Activated CD4-positive, alpha-beta T cell treated with anti-CD3 and anti-CD28 coated beads, Interleukin-2, amount 10 ng/mL, durations not matched to agents 7 days and 5 days (primary cell): ENCODE measurements at regions not wholly inside any gene's neighbourhood (a gene's known extent, or its start where the extent isn't known, plus 50 kb on each side); places are given as distances from the start of the nearest gene placed in this dataset.

Source experiments
- CTCF ChIA-PET: fragments of 350-600 bp; sonication (Branson Sonifier 250); formaldehyde crosslinking; loops from one replicate; lab custom pipeline; 2021; ENCODE audit warnings: antibody characterized with exemption; lab: Charles Lee
- POLR2A ChIA-PET: fragments of 350-600 bp; sonication (Branson Sonifier 250); formaldehyde crosslinking; loops from one replicate; lab custom pipeline; 2021; ENCODE audit warnings: antibody characterized with exemption; lab: Charles Lee
- DNase-seq: peaks from one replicate; pipeline ENCODE4 v3.0.0-alpha.2; 2020
- H3K27ac Mint-ChIP-seq: one replicate; pipeline ENCODE4 v1.8.0; 2021; ENCODE audit warnings: mild to moderate bottlenecking, moderate library complexity, mixed read lengths
- H3K27me3 Mint-ChIP-seq: one replicate; pipeline ENCODE4 v1.8.0; 2021; ENCODE audit warnings: mixed read lengths
- H3K36me3 Mint-ChIP-seq: one replicate; pipeline ENCODE4 v1.8.0; 2021; ENCODE audit warnings: low read depth, mixed read lengths
- H3K4me1 Mint-ChIP-seq: one replicate; pipeline ENCODE4 v1.8.0; 2021; ENCODE audit warnings: mixed read lengths
- H3K4me3 Mint-ChIP-seq: one replicate; pipeline ENCODE4 v1.8.0; 2021; ENCODE audit warnings: mild to moderate bottlenecking, moderate library complexity, mixed read lengths
- H3K9me3 Mint-ChIP-seq: one replicate; pipeline ENCODE4 v1.8.0; 2021; ENCODE audit warnings: mixed read lengths

- no peak for DNase-seq
- peaks cover 5% of the 10 kb centered on the region for H3K4me1 Mint-ChIP-seq
- no peak overlapping the region for H3K4me3 Mint-ChIP-seq
- ChIA-PET CTCF (no interaction called here), POLR2A (no interaction called here)
- no peaks in the 10 kb centered on the region for H3K36me3 Mint-ChIP-seq
- peaks cover 9% of the 10 kb centered on the region for H3K9me3 Mint-ChIP-seq
- no peak overlapping the region for H3K27ac Mint-ChIP-seq
- peaks cover 41% of the 10 kb centered on the region for H3K27me3 Mint-ChIP-seq
These were observed 125.7 kb downstream of the POLR2M start for GRCh38 chr15:57832183-57832582.

DNA sequence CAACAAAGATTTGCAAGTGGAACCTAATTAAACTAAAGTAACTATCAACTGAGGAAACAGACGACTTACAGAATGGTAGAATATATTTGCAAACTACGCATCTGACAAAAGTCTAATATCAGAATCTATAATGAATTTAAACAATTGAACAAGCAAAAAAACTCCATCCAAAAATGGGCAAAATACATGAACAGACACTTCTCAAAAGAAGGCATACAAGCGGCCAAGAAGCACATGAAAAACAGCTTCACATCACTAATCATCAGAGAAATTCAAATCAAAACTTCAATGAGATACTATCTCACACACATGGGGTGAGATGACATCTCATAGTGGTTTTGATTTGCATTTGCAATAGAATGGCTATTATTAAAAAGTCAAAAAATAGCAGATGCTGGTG, 128.6 kb downstream of the POLR2M start:
- peaks cover 9% of the 10 kb centered on the region for H3K9me3 Mint-ChIP-seq
- H3K27me3 Mint-ChIP-seq: peaks cover 40% of the 10 kb centered on the region
- ChIA-PET POLR2A (no interaction called here), CTCF (no interaction called here)
- no peak for DNase-seq
- no peaks in the 10 kb centered on the region for H3K36me3 Mint-ChIP-seq
- H3K4me1 Mint-ChIP-seq: no peaks in the 10 kb centered on the region
- no peak overlapping the region for H3K27ac Mint-ChIP-seq
- H3K4me3 Mint-ChIP-seq: no peak overlapping the region

GRCh38 chr15:57849317-57849716, 142.8 kb downstream of the POLR2M start:
- ChIA-PET POLR2A (no interaction called here), CTCF (interaction anchor here (1.2 kb wide), 1 partner anchor 12 kb away, joined by 3 read pairs; no protein-coding TSS in a partner anchor)
- H3K27ac Mint-ChIP-seq: no peak overlapping the region
- H3K4me3 Mint-ChIP-seq: no peak overlapping the region
- no peaks in the 10 kb centered on the region for H3K4me1 Mint-ChIP-seq
- DNase-seq: no peak
- no peaks in the 10 kb centered on the region for H3K36me3 Mint-ChIP-seq
- H3K27me3 Mint-ChIP-seq: peaks cover 34% of the 10 kb centered on the region
- no peaks in the 10 kb centered on the region for H3K9me3 Mint-ChIP-seq

DNA sequence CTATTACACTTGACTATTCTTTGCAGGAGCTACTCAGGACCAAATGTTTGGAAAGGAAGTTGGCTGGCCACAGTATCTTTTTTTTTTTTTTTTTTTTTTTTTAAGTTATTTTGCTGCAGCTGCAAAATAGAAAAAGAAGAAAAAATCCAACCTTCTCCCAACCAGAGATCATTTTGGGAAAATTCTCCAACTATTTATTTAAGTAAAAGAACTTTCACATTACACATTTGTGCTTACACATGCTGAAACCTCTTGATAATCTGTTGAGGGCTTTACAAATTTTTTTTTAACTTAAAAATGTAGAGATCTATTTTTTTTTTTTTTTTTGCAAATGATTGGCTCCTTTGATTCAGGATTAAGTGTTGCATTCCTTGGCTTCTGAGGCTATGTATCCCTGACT, 148.0 kb downstream of the POLR2M start:
- H3K27me3 Mint-ChIP-seq: peaks cover 18% of the 10 kb centered on the region
- no peak for DNase-seq
- H3K36me3 Mint-ChIP-seq: no peaks in the 10 kb centered on the region
- ChIA-PET POLR2A (no interaction called here), CTCF (no interaction called here)
- H3K4me3 Mint-ChIP-seq: no peak overlapping the region
- no peaks in the 10 kb centered on the region for H3K9me3 Mint-ChIP-seq
- no peak overlapping the region for H3K27ac Mint-ChIP-seq
- peaks cover 9% of the 10 kb centered on the region for H3K4me1 Mint-ChIP-seq

DNA sequence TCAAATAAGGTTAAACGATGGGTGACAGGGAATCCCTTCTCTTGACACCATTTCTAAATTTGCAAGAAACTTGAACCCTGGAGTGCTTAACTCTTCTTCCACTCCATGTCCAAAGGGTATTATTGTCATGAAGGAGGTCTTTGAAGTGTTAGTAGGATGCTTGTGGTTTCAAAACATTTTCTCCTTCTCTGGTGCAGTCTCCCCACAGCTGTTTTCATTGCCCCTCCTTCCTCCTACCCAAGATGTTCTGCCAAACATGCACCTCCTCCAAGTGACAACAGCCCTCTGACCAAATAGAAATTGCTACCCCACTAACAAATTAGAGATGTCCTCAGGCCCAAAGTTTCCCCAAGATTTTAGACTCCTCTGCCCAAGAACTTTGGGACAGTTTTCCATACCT, 151.4 kb downstream of the POLR2M start:
- H3K27me3 Mint-ChIP-seq: peaks cover 20% of the 10 kb centered on the region

DNA sequence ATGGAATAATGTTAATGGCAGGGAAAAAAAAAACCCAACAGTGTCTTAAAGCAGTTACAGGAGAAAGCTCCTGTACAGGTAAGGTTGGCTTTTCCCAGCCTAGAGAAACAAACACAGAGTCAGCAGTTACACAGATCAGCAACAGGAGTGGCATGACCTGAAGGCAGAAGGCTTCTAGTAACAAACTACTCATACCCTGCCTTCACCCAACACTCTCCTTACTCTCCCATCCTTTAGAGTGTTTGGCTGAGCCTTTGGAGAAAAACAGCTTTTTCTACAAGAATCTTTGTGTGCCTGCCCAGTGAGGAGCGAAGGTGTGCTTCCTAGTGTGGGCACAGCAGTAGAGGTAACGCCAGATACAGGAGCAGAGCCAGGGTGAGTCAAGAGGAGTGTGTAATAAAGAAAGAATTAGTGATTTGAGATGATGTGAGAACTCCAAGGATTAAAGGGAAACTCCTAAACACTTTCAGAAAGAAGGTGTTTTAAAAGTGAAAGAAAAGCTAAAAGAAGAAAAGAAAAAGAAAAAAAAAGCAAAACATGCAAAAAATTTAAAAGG, 152.7 kb downstream of the POLR2M start:
- no peak for DNase-seq
- no peak overlapping the region for H3K4me3 Mint-ChIP-seq
- CTCF ChIA-PET: interaction anchor here (0.6 kb wide), 1 partner anchor 1326 kb away, joined by 3 read pairs; no protein-coding TSS in a partner anchor
- no peak overlapping the region for H3K27ac Mint-ChIP-seq
- H3K27me3 Mint-ChIP-seq: peaks cover 9% of the 10 kb centered on the region
- peaks cover 9% of the 10 kb centered on the region for H3K4me1 Mint-ChIP-seq
- POLR2A ChIA-PET: no interaction called here
- no peaks in the 10 kb centered on the region for H3K36me3 Mint-ChIP-seq
- H3K9me3 Mint-ChIP-seq: no peaks in the 10 kb centered on the region

More for the DNA sequence above, 151.4 kb downstream of the POLR2M start:
- ChIA-PET CTCF (no interaction called here), POLR2A (no interaction called here)
- Mint-ChIP-seq H3K9me3 (no peaks in the 10 kb centered on the region), H3K4me1 (peaks cover 9% of the 10 kb centered on the region), H3K27ac (no peak overlapping the region), H3K4me3 (no peak overlapping the region), H3K36me3 (no peaks in the 10 kb centered on the region)
- DNase-seq: no peak

DNA sequence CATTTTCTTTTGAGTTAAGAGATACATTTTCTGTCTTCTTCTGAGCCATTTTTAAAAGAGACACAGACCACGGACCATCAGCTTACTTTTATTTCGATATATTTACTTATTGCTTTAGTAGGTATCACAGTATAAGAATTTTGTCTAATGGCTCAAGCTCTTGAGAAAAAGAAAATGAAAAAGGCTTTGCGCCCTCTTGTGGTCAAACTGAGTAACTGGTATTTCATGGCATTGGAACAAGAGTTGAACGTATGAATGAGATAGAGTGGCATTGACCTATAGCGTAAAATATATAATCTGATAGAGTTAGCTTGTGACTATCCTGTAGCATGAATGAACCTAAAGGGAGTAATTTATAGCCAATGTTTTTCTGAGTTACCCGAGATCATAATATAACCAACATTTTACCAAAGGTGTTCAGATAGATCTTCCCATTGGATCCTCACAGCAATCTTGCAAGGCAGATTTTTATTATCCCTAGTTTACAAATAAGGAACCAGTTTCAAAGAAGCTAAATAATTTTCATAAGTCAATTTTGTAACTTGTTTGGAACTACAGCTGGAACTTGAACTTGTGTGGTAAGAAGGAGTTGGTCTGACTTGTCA, 154.6 kb downstream of the POLR2M start:
- DNase-seq: peak; percentile 68
- Mint-ChIP-seq H3K4me3 (no peak overlapping the region), H3K4me1 (peaks cover 9% of the 10 kb centered on the region), H3K9me3 (no peaks in the 10 kb centered on the region), H3K36me3 (no peaks in the 10 kb centered on the region), H3K27me3 (peaks cover 11% of the 10 kb centered on the region), H3K27ac (no peak overlapping the region)
- CTCF ChIA-PET: interaction anchor here (0.6 to 1.6 kb wide), 9 partner anchors 12 to 1957 kb away, joined by 3 to 6 read pairs (median 3); no protein-coding TSS in a partner anchor
- POLR2A ChIA-PET: no interaction called here

GRCh38 chr15:57861815-57862586, 155.5 kb downstream of the POLR2M start:
- no peaks in the 10 kb centered on the region for H3K9me3 Mint-ChIP-seq
- POLR2A ChIA-PET: no interaction called here

DNA sequence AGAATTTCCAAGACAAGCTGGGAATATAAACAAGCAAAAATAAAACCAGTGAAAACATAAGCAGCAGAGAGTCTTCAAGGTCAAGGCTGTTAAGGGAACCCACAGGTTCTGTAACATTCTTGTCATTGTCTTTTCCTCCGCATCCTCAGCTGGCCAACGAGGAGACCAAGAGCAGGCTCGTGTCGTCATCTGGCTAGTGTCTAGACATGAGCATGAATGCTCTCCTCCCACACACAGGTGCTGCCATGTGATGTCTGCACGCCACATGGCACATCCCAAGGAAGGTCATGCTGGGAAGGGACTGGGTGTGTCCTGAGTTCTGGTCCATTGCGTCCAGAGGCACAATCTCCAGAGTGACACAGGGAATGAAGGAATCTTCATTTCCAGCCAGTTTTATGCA, 156.2 kb downstream of the POLR2M start:
- ChIA-PET CTCF (no interaction called here), POLR2A (no interaction called here)
- Mint-ChIP-seq H3K27me3 (peaks cover 16% of the 10 kb centered on the region), H3K36me3 (no peaks in the 10 kb centered on the region), H3K4me1 (peaks cover 6% of the 10 kb centered on the region), H3K4me3 (no peak overlapping the region), H3K27ac (no peak overlapping the region), H3K9me3 (no peaks in the 10 kb centered on the region)
- no peak for DNase-seq

More at GRCh38 chr15:57861815-57862586, 155.5 kb downstream of the POLR2M start:
- Mint-ChIP-seq H3K4me1 (peaks cover 9% of the 10 kb centered on the region), H3K36me3 (no peaks in the 10 kb centered on the region), H3K27ac (no peak overlapping the region), H3K4me3 (no peak overlapping the region), H3K27me3 (peaks cover 11% of the 10 kb centered on the region)
- CTCF ChIA-PET: interaction anchor here (0.9 to 1.4 kb wide), 4 partner anchors 13 to 1957 kb away, joined by 3 to 4 read pairs (median 4); no protein-coding TSS in a partner anchor
- no peak for DNase-seq

DNA sequence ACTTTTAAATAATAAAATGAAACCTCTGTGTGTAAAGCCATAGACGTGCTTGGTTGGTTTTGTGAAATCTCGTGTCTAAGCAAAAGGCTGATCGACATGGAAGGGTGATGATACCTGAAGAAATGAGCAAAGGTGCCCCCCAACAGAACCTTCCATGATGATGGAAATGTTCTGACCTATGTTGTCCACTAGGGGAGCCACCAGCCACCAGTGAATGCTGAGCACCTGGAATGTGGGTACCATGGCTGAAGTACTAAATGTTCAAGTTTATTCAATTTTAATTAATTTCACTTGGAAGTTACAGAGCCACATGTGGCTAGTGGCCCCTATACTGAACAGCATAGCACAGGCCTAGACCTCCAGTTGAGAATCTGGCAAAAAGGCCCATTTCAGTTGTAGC, 158.8 kb downstream of the POLR2M start:
- DNase-seq: no peak
- Mint-ChIP-seq H3K4me1 (peaks cover 12% of the 10 kb centered on the region), H3K36me3 (no peaks in the 10 kb centered on the region), H3K4me3 (no peak overlapping the region), H3K27ac (no peak overlapping the region), H3K27me3 (peaks cover 31% of the 10 kb centered on the region), H3K9me3 (no peaks in the 10 kb centered on the region)
- POLR2A ChIA-PET: no interaction called here
- CTCF ChIA-PET: no interaction called here

- peaks cover 37% of the 10 kb centered on the region for H3K27me3 Mint-ChIP-seq
- CTCF ChIA-PET: no interaction called here
- H3K36me3 Mint-ChIP-seq: no peaks in the 10 kb centered on the region
- peaks cover 12% of the 10 kb centered on the region for H3K4me1 Mint-ChIP-seq
- no peak overlapping the region for H3K4me3 Mint-ChIP-seq
- POLR2A ChIA-PET: no interaction called here
- no peak overlapping the region for H3K27ac Mint-ChIP-seq
- H3K9me3 Mint-ChIP-seq: no peaks in the 10 kb centered on the region
- peak; percentile 60 for DNase-seq
These were observed 159.7 kb downstream of the POLR2M start for GRCh38 chr15:57866149-57866736.

DNA sequence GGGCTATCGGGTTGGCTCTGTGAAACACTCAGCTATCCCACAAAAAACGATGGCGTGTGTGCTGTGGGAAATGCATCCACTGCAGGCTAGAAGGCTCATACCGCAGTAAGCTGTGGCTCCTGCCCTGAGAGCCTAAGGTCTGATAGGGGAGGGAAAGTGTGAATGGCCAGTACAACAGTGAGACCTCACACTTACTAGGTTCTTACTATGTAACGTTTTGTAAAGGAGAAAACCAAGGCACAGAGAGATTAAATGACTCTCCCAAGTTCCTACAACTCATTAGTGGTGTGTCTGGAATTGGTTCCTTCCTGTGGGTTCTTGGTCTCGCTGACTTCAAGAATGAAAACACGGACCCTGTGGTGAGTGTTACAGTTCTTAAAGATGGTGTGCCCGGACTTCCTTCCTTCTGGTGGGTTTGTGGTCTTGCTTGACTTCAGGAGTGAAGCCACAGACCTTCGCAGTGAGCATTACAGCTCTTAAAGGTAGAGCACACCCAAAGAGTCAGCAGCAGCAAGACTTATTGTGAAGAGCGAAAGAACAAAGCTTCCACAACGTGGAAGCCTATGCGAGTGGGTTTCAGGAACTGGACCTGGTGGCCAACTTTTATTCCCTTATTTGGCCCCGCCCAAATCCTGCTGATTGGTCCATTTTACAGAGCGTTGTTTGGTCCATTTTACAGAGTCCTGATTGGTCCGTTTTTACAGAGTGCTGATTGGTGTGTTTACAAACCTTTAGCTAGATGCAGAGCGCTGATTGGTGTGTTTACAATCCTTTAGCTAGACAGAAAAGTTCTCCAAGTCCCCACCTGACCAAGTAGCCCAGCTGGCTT, 161.7 kb downstream of the POLR2M start:
- Mint-ChIP-seq H3K27ac (no peak overlapping the region), H3K36me3 (no peaks in the 10 kb centered on the region), H3K27me3 (peaks cover 47% of the 10 kb centered on the region), H3K4me1 (peaks cover 12% of the 10 kb centered on the region), H3K9me3 (no peaks in the 10 kb centered on the region), H3K4me3 (no peak overlapping the region)
- no peak for DNase-seq
- POLR2A ChIA-PET: no interaction called here
- CTCF ChIA-PET: no interaction called here
